ENCODE measurements at regions not wholly inside any gene's neighbourhood (a gene's known extent, or its start where the extent isn't known, plus 50 kb on each side); places are given as distances from the start of the nearest gene placed in this dataset.

GRCh38 chr7:112869111-112869774 lies 79.0 kb upstream of the TMEM168 start:
- TF ChIP-seq CTCF (IDR thresholded peaks at IDR 0.05; ENCODE audit: poor library complexity) = peak; percentile 52
- TF ChIP-seq EZH2 (IDR thresholded peaks at IDR 0.05; ENCODE audit: borderline replicate concordance) = no peak

Data from hepatocyte (in vitro differentiated cells).